ENCODE measurements at regions not wholly inside any gene's neighbourhood (a gene's known extent, or its start where the extent isn't known, plus 50 kb on each side); places are given as distances from the start of the nearest gene placed in this dataset.

GRCh38 chr2:142684667-142685066, 192.8 kb upstream of the KYNU start:
- no peak for DNase-seq (ENCODE audit: low read depth in 1 of 2, low spot score in 2 of 2)
- Histone ChIP-seq H4K20me1 (replicated peaks in 1 of 2; ENCODE audit: control insufficient read depth in 1 of 2, insufficient read depth in 2 of 2, low read length in 2 of 2) (no peaks in the 10 kb centered on the region), H3K36me3 (ENCODE audit: control insufficient read depth in 2 of 4, insufficient read depth in 4 of 4, low read length in 3 of 4) (no peaks in the 10 kb centered on the region), H3K23ac (ENCODE audit: insufficient read length) (no peak overlapping the region), H3K27me3 (replicated peaks in 1 of 4; ENCODE audit: control insufficient read depth in 3 of 4, extremely low read depth in 1 of 4, insufficient read depth in 3 of 4, low read length in 3 of 4) (no peaks in the 10 kb centered on the region), H2BK20ac (ENCODE audit: low read length) (no peak overlapping the region), H2AK5ac (ENCODE audit: low read depth, low read length) (no peak overlapping the region), H3K23me2 (ENCODE audit: low read depth, low read length) (no peaks in the 10 kb centered on the region), H3K9ac (replicated peaks in 1 of 4; ENCODE audit: extremely low read depth in 1 of 4, low read depth in 3 of 4, low read length in 3 of 4) (no peak overlapping the region), H3K79me1 (ENCODE audit: low read depth, low read length) (no peaks in the 10 kb centered on the region), H3K4me3 (ENCODE audit: extremely low read depth in 1 of 4, insufficient read depth in 2 of 4, low read depth in 3 of 4, low read length in 4 of 4) (no peak overlapping the region), H2BK12ac (ENCODE audit: low read depth, low read length) (no peak overlapping the region), H3K14ac (ENCODE audit: insufficient read length) (no peak overlapping the region), H2BK15ac (ENCODE audit: low read length) (no peak overlapping the region), H3K27ac (ENCODE audit: low read depth, low read length) (no peak overlapping the region), H3K4ac (replicated peaks; ENCODE audit: insufficient read length, low read depth, low read length) (no peak overlapping the region), H4K91ac (replicated peaks; ENCODE audit: insufficient read length, low read length) (no peak overlapping the region), H2AFZ (ENCODE audit: low read length) (no peak overlapping the region), H2BK5ac (ENCODE audit: low read depth, low read length) (no peak overlapping the region), H3K4me2 (ENCODE audit: insufficient read depth in 1 of 2, low read depth in 2 of 2, low read length in 2 of 2) (no peak overlapping the region), H4K8ac (ENCODE audit: extremely low read depth, insufficient read depth, low read length) (no peak overlapping the region), H2BK120ac (replicated peaks; ENCODE audit: low read depth, low read length) (no peak overlapping the region), H3K79me2 (ENCODE audit: control insufficient read depth in 1 of 2, insufficient read depth in 2 of 2, low read length in 2 of 2) (no peaks in the 10 kb centered on the region), H3K4me1 (replicated peaks in 1 of 4; ENCODE audit: control insufficient read depth in 3 of 4, insufficient read depth in 4 of 4, low read length in 3 of 4) (no peaks in the 10 kb centered on the region), H4K5ac (ENCODE audit: insufficient read length, low read depth, low read length) (no peak overlapping the region), H3K56ac (replicated peaks; ENCODE audit: insufficient read length, low read depth, low read length) (no peak overlapping the region), H3K9me3 (ENCODE audit: insufficient read depth in 2 of 2, low read depth in 1 of 2, low read length in 1 of 2) (no peaks in the 10 kb centered on the region), H3K18ac (ENCODE audit: extremely low read depth, low read length) (no peak overlapping the region)
- ChIA-PET CTCF (ENCODE audit: partially characterized antibody) (no interaction called here), POLR2A (ENCODE audit: partially characterized antibody) (interaction anchor here (0.5 kb wide), 1 partner anchor 15 kb away, joined by 3 read pairs; no protein-coding TSS in a partner anchor)
- 100% methylated on average over 3 of the region's 3 CpGs; no CpG with 5 or more reads in 1 of the 2 experiments for WGBS, 2 experiments (ENCODE audit: extremely low coverage in 1 of 2, insufficient coverage in 1 of 2, insufficient read length in 1 of 2, insufficient replicate concordance in 2 of 2, low coverage in 1 of 2, low lambda C conversion rate in 2 of 2, missing lambda C conversion rate in 1 of 2)
- TF ChIP-seq KDM4A (IDR thresholded peaks at IDR 0.05; ENCODE audit: low read depth, low read length, severe bottlenecking) = no peak
- TF ChIP-seq POU5F1 (IDR thresholded peaks at IDR 0.05; ENCODE audit: low read depth, low read length) = no peak
- no peak for TF ChIP-seq SUZ12 (IDR thresholded peaks at IDR 0.05; ENCODE audit: low read length)
- TF ChIP-seq ATF3 (IDR thresholded peaks at IDR 0.05; ENCODE audit: insufficient read depth, low read depth, low read length) = no peak
- no peak for TF ChIP-seq SIN3A (conservative IDR thresholded peaks at IDR 0.05 in 1 of 2, IDR thresholded peaks at IDR 0.05 in 1 of 2; ENCODE audit: low read depth in 1 of 2, low read length in 2 of 2)
- TF ChIP-seq SRF (IDR thresholded peaks at IDR 0.05; ENCODE audit: low read depth, low read length) = no peak
- no peak for TF ChIP-seq ASH2L (IDR thresholded peaks at IDR 0.05; ENCODE audit: low read length)
- no peak for FAIRE-seq

All from H1 (cell line).